GM12892 (cell line): ENCODE measurements at regions not wholly inside any gene's neighbourhood (a gene's known extent, or its start where the extent isn't known, plus 50 kb on each side); places are given as distances from the start of the nearest gene placed in this dataset.
"Not testable (repeated sequence)": the region's sequence is repeated elsewhere in the genome, so short reads cannot be mapped to it uniquely, and the experiment has no call there.

Experiments
- DNase-seq: peaks from one replicate; pipeline ENCODE4 v3.0.0; 2011; ENCODE audit not compliant: insufficient read length
- FAIRE-seq: peaks from 2 replicates; lab custom pipeline; 2011; peaks lifted over from hg19 to GRCh38; lab: Jason Lieb, UNC
- POLR2A ChIP-seq: IDR thresholded peaks from 2 replicates; pipeline ENCODE4 v1.6.1; 2011; ENCODE audit warnings: low read depth, low read length, control low read depth
- POLR2AphosphoS5 ChIP-seq: IDR thresholded peaks from 2 replicates; pipeline ENCODE4 v1.6.1; 2011; ENCODE audit warnings: low read depth, low read length, control low read depth
- TAF1 ChIP-seq: IDR thresholded peaks from 2 replicates; pipeline ENCODE4 v1.6.1; 2011; ENCODE audit warnings: low read depth, mild to moderate bottlenecking, control low read depth, low read length, borderline replicate concordance

- FAIRE-seq (no peak), DNase-seq (no peak)
- TF ChIP-seq POLR2AphosphoS5 (no peak), TAF1 (no peak)
Observed at GRCh38 chr3:29171043-29171990, 109.6 kb upstream of the RBMS3 start.

GRCh38 chr3:29176501-29176900 lies 104.4 kb upstream of the RBMS3 start:
- FAIRE-seq (no peak), DNase-seq (no peak)
- TF ChIP-seq POLR2AphosphoS5 (no peak), POLR2A (no peak), TAF1 (no peak)

GRCh38 chr3:29178809-29179793 lies 101.8 kb upstream of the RBMS3 start:
- no peak for TF ChIP-seq TAF1
- TF ChIP-seq POLR2AphosphoS5: no peak
- TF ChIP-seq POLR2A: no peak
- FAIRE-seq: no peak
- DNase-seq: no peak

DNA sequence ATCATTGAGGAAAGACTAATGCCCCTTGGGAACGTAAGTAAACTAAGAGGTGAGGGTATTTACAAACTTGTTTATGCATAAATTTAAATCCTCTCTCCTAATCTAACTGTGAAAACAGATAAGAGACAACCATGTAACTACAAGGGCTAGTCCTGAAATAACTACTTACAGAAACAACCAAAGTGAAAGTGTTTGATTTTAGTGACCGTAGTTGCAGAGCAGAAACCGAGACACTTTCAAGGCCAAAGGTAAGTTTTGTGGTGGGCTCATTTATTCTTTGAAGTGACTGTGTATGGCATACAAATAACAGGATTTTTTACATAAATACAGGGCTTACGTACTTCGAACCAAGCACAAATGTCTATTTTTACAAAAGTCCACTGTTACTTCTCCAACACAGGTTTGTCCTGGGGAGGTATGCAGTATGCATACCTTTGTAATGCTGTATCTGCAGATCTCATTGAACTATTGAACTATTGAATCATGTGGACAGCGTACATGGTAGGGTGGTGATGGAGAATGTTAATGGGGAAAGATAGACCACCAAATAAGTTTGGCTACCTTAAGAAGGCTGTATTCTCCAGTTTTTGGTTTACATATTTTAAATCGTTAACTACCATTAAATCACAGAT lies 99.6 kb upstream of the RBMS3 start:
- no peak for TF ChIP-seq POLR2AphosphoS5
- no peak for TF ChIP-seq POLR2A
- TF ChIP-seq TAF1: no peak
- no peak for DNase-seq
- FAIRE-seq: no peak

GRCh38 chr3:29181872-29182271 lies 99.0 kb upstream of the RBMS3 start:
- FAIRE-seq: no peak
- no peak for DNase-seq
- TF ChIP-seq POLR2A (no peak), TAF1 (no peak), POLR2AphosphoS5 (no peak)

DNA sequence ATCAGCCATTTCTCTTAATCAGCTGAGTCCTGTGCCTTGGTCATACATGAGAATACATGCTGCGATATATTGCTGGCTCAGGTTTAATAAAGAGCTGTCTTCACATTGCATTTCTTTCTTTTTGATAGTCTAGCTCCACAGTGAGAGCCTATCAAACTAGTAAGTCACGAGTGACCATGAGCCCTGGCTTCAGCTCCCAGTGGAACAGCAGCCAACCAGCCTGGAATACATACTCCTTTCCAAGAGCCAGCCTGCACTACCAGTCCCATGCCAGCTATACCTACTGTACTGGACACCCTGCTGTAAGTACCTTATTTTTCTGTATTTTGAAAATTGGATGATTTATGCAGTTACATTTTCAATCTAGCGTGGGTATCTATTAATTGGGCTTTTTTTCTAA lies 98.0 kb upstream of the RBMS3 start:
- DNase-seq: not testable (repeated sequence)
- FAIRE-seq: peak; percentile 62

GRCh38 chr3:29183346-29184087 lies 97.4 kb upstream of the RBMS3 start:
- no peak for DNase-seq
- TF ChIP-seq POLR2A (no peak), TAF1 (no peak), POLR2AphosphoS5 (no peak)
- no peak for FAIRE-seq

GRCh38 chr3:29185706-29186105 lies 95.2 kb upstream of the RBMS3 start:
- FAIRE-seq (no peak), DNase-seq (no peak)
- TF ChIP-seq POLR2A (no peak), POLR2AphosphoS5 (no peak), TAF1 (no peak)

- DNase-seq (no peak), FAIRE-seq (no peak)
- TF ChIP-seq POLR2AphosphoS5 (no peak), TAF1 (no peak), POLR2A (no peak)
Observed at GRCh38 chr3:29186131-29186599, 94.7 kb upstream of the RBMS3 start.

GRCh38 chr3:29186982-29187725 lies 93.7 kb upstream of the RBMS3 start:
- no peak for FAIRE-seq
- DNase-seq: no peak
- TF ChIP-seq POLR2AphosphoS5 (no peak), POLR2A (no peak), TAF1 (no peak)

- TF ChIP-seq POLR2AphosphoS5: no peak
- no peak for TF ChIP-seq POLR2A
- no peak for TF ChIP-seq TAF1
- DNase-seq (no peak), FAIRE-seq (no peak)
Observed at GRCh38 chr3:29189328-29189727, 91.5 kb upstream of the RBMS3 start.
